Keratinocyte (primary cell): ENCODE measurements at regions not wholly inside any gene's neighbourhood (a gene's known extent, or its start where the extent isn't known, plus 50 kb on each side); places are given as distances from the start of the nearest gene placed in this dataset.

ENCODE experiments used
- DNase-seq: peaks from one replicate; pipeline ENCODE4 v3.0.0-alpha.2; 2011; ENCODE audit warnings: low read depth, missing footprints, low spot score
- FAIRE-seq: peaks from 2 replicates; lab custom pipeline; 2011; peaks lifted over from hg19 to GRCh38; lab: Jason Lieb, UNC
- H2AFZ ChIP-seq: 2 replicates; pipeline ENCODE4 v1.6.0; 2012; ENCODE audit warnings: low read length, control low read depth, inconsistent platforms; ENCODE audit not compliant: control insufficient read depth
- H3K27ac ChIP-seq: 2 replicates; pipeline ENCODE4 v1.5.1; 2011; ENCODE audit warnings: low read length; ENCODE audit not compliant: control insufficient read depth, insufficient read depth
- H3K27me3 ChIP-seq: 3 replicates; pipeline ENCODE4 v1.6.0; 2011; ENCODE audit warnings: low read length; ENCODE audit not compliant: control insufficient read depth, insufficient read depth; ENCODE audit errors: extremely low read depth
- H3K36me3 ChIP-seq, 2 experiments: 2 replicates in 1 of 2; 3 replicates in 1 of 2; pipeline ENCODE4 v1.5.1; 2011; ENCODE audit warnings: low read length in 2 of 2, mild to moderate bottlenecking in 1 of 2; ENCODE audit not compliant: control insufficient read depth in 2 of 2, insufficient read depth in 2 of 2; ENCODE audit errors: extremely low read depth in 1 of 2
- H3K4me1 ChIP-seq: 3 replicates; pipeline ENCODE4 v1.5.1; 2011; ENCODE audit warnings: low read length; ENCODE audit not compliant: control insufficient read depth, insufficient read depth; ENCODE audit errors: extremely low read depth
- H3K4me2 ChIP-seq: 3 replicates; pipeline ENCODE4 v1.6.0; 2011; ENCODE audit warnings: low read depth, low read length; ENCODE audit not compliant: control insufficient read depth, insufficient read depth; ENCODE audit errors: extremely low read depth
- H3K4me3 ChIP-seq, 3 experiments: fragments of 200-600 bp in 1 of 3; sonication (generic) in 1 of 3; 2 replicates in 2 of 3; 3 replicates in 1 of 3; pipeline ENCODE4 v1.5.1; 2011 to 2016; ENCODE audit warnings: low read length in 3 of 3, mild to moderate bottlenecking in 3 of 3, control low read depth in 2 of 3, inconsistent platforms in 1 of 3, low read depth in 1 of 3, mixed read lengths in 1 of 3, mixed run types in 1 of 3, moderate library complexity in 1 of 3; ENCODE audit not compliant: control insufficient read depth in 2 of 3, insufficient read depth in 2 of 3; ENCODE audit errors: extremely low read depth in 1 of 3
- H3K79me2 ChIP-seq: 2 replicates; pipeline ENCODE4 v1.6.0; 2012; ENCODE audit warnings: low read length; ENCODE audit not compliant: control insufficient read depth, insufficient read depth
- H3K9ac ChIP-seq: 3 replicates; pipeline ENCODE4 v1.6.0; 2011; ENCODE audit warnings: low read length; ENCODE audit not compliant: control insufficient read depth, insufficient read depth; ENCODE audit errors: extremely low read depth
- H3K9me1 ChIP-seq: 3 replicates; pipeline ENCODE4 v1.6.0; 2011; ENCODE audit warnings: low read length; ENCODE audit not compliant: control insufficient read depth, insufficient read depth; ENCODE audit errors: extremely low read depth
- H3K9me3 ChIP-seq: 2 replicates; pipeline ENCODE4 v1.5.1; 2012; ENCODE audit warnings: low read depth, low read length; ENCODE audit not compliant: control insufficient read depth
- H4K20me1 ChIP-seq: 3 replicates; pipeline ENCODE4 v1.6.0; 2011; ENCODE audit warnings: low read length; ENCODE audit not compliant: control insufficient read depth, insufficient read depth; ENCODE audit errors: extremely low read depth
- EZH2 ChIP-seq: IDR thresholded peaks from one replicate; pipeline ENCODE4 v1.6.1; 2012; ENCODE audit warnings: inconsistent platforms, mild to moderate bottlenecking, low read length, moderate library complexity
- dilution Hi-C: fragments of 300-500 bp; cut with MboI; formaldehyde crosslinking; loops from one replicate; pipeline ENCODE4 v1.7.0; 2020; ENCODE audit warnings: low sequenced_read_pairs; ENCODE audit not compliant: extremely low pct_ligation_motif_present
- TF ChIP-seq, protein P1 (sequence below), 3 experiments: IDR thresholded peaks in 1 of 3; conservative IDR thresholded peaks in 1 of 3; optimal IDR thresholded peaks in 1 of 3; 2 replicates in 2 of 3; 3 replicates in 1 of 3; pipeline versions ENCODE3 to v1.5.1; 2011; ENCODE audit warnings: low read length in 3 of 3, mild to moderate bottlenecking in 3 of 3, moderate library complexity in 2 of 3, control low read depth in 1 of 3, inconsistent platforms in 1 of 3; ENCODE audit not compliant: insufficient read depth in 2 of 3; ENCODE audit errors: extremely low read depth in 1 of 3

DNA sequence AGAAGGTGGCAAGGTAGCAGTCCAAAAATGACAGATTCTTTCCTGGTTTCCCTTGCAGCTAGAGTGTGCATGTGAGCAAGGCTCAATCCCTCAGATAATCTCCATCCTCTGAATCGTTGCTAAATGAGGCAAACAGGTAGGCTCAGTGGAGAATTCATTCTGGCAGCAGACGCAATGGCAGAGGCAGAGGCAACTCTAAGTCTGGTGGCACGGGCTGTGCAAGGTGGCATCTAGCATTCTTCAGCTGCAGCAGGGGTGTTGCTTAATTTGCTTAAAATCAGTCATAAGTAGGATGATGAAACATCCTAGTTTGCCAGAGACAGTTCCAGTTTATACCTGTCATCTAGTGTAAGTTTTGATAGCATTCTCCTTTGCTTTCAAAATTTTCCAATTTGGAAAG lies 391.1 kb upstream of the MEX3C start:
- Histone ChIP-seq H3K79me2 (no peaks in the 10 kb centered on the region), H3K4me2 (no peak overlapping the region), H3K36me3 (no peaks in the 10 kb centered on the region), H3K27ac (no peak overlapping the region), H4K20me1 (no peaks in the 10 kb centered on the region), H2AFZ (no peak overlapping the region), H3K4me1 (no peaks in the 10 kb centered on the region), H3K9ac (no peak overlapping the region), H3K27me3 (no peaks in the 10 kb centered on the region), H3K9me3 (no peaks in the 10 kb centered on the region), H3K4me3 (no peak overlapping the region), H3K9me1 (no peaks in the 10 kb centered on the region)
- TF ChIP-seq EZH2, result no peak
- TF ChIP-seq, protein P1, sequence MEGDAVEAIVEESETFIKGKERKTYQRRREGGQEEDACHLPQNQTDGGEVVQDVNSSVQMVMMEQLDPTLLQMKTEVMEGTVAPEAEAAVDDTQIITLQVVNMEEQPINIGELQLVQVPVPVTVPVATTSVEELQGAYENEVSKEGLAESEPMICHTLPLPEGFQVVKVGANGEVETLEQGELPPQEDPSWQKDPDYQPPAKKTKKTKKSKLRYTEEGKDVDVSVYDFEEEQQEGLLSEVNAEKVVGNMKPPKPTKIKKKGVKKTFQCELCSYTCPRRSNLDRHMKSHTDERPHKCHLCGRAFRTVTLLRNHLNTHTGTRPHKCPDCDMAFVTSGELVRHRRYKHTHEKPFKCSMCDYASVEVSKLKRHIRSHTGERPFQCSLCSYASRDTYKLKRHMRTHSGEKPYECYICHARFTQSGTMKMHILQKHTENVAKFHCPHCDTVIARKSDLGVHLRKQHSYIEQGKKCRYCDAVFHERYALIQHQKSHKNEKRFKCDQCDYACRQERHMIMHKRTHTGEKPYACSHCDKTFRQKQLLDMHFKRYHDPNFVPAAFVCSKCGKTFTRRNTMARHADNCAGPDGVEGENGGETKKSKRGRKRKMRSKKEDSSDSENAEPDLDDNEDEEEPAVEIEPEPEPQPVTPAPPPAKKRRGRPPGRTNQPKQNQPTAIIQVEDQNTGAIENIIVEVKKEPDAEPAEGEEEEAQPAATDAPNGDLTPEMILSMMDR (optimal IDR thresholded peaks at IDR 0.05 in 1 of 3, IDR thresholded peaks at IDR 0.05 in 1 of 3, conservative IDR thresholded peaks at IDR 0.05 in 1 of 3; ENCODE audit: extremely low read depth in 1 of 3, insufficient read depth in 2 of 3, low read length in 3 of 3), result no peak
- no peak for DNase-seq
- dilution Hi-C loops, result no loop called here
- FAIRE-seq, result peak; percentile 9

DNA sequence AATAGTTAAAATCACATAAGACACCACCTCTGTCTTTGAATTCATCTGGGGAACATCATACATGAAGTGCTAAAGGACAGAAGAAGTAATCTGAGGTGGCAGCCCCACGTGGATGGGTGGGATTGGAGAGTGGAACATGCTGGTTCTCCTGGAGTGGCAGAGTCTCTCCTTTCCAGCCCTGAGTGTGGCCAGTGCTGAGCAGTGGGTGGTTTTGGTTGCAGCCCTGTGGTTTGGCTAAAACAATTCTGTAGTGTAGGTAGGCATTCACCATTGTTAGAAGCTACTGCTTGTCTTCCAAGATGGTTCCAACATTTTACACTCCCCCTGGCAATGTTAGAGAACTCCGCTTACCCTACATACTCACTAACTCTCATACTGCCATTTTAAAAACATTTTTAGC lies 396.4 kb upstream of the MEX3C start:
- no peaks in the 10 kb centered on the region for H4K20me1 ChIP-seq
- peaks cover 3% of the 10 kb centered on the region for H3K9me3 ChIP-seq
- H3K79me2 ChIP-seq, result no peaks in the 10 kb centered on the region
- no peaks in the 10 kb centered on the region for H3K4me1 ChIP-seq
- no peak overlapping the region for H3K9ac ChIP-seq
- no peaks in the 10 kb centered on the region for H3K9me1 ChIP-seq
- FAIRE-seq, result no peak
- H2AFZ ChIP-seq, result no peak overlapping the region
- DNase-seq, result no peak
- dilution Hi-C loops, result no loop called here
- no peaks in the 10 kb centered on the region for H3K27me3 ChIP-seq
- no peak overlapping the region for H3K27ac ChIP-seq
- TF ChIP-seq EZH2, result no peak
- TF ChIP-seq, protein P1 (optimal IDR thresholded peaks at IDR 0.05 in 1 of 3, IDR thresholded peaks at IDR 0.05 in 1 of 3, conservative IDR thresholded peaks at IDR 0.05 in 1 of 3; ENCODE audit: extremely low read depth in 1 of 3, insufficient read depth in 2 of 3, low read length in 3 of 3), result no peak
- H3K4me3 ChIP-seq, result no peak overlapping the region
- no peaks in the 10 kb centered on the region for H3K36me3 ChIP-seq
- H3K4me2 ChIP-seq, result no peak overlapping the region
